ENCODE measurements at regions not wholly inside any gene's neighbourhood (a gene's known extent, or its start where the extent isn't known, plus 50 kb on each side); places are given as distances from the start of the nearest gene placed in this dataset.
"Not testable (repeated sequence)": the region's sequence is repeated elsewhere in the genome, so short reads cannot be mapped to it uniquely, and the experiment has no call there.

GRCh38 chr3:87828046-87828445, 230.8 kb downstream of the CGGBP1 start:
- Mint-ChIP-seq H3K27me3 (ENCODE audit: unreplicated experiment) (no peaks in the 10 kb centered on the region), H3K36me3 (ENCODE audit: insufficient read depth, unreplicated experiment) (no peaks in the 10 kb centered on the region), H3K4me1 (ENCODE audit: low read depth, unreplicated experiment) (peaks cover 7% of the 10 kb centered on the region), H3K9me3 (ENCODE audit: low read depth, unreplicated experiment) (no peaks in the 10 kb centered on the region), H3K4me3 (ENCODE audit: low read depth, unreplicated experiment) (no peak overlapping the region), H3K27ac (ENCODE audit: unreplicated experiment) (no peak overlapping the region)
- TF ChIP-seq CTCF (IDR thresholded peaks at IDR 0.05; ENCODE audit: unreplicated experiment) = no peak
- CTCF ChIA-PET = no interaction called here
- DNase-seq = no peak
- BruUV-seq (replicated peaks) = no TSS peak
- intact Hi-C loops (cut with micrococcal nuclease; ENCODE audit: unreplicated experiment) = no loop called here

GRCh38 chr3:87822563-87822962, 236.2 kb downstream of the CGGBP1 start:
- H3K4me1 Mint-ChIP-seq (ENCODE audit: low read depth, unreplicated experiment) = no peaks in the 10 kb centered on the region
- TF ChIP-seq CTCF (IDR thresholded peaks at IDR 0.05; ENCODE audit: unreplicated experiment) = no peak
- H3K27me3 Mint-ChIP-seq (ENCODE audit: unreplicated experiment) = no peaks in the 10 kb centered on the region
- BruUV-seq (replicated peaks) = no TSS peak
- no peak for DNase-seq
- intact Hi-C loops (cut with micrococcal nuclease; ENCODE audit: unreplicated experiment) = no loop called here
- CTCF ChIA-PET = no interaction called here
- no peaks in the 10 kb centered on the region for H3K36me3 Mint-ChIP-seq (ENCODE audit: insufficient read depth, unreplicated experiment)
- no peaks in the 10 kb centered on the region for H3K9me3 Mint-ChIP-seq (ENCODE audit: low read depth, unreplicated experiment)
- no peak overlapping the region for H3K27ac Mint-ChIP-seq (ENCODE audit: unreplicated experiment)
- H3K4me3 Mint-ChIP-seq (ENCODE audit: low read depth, unreplicated experiment) = no peak overlapping the region

GRCh38 chr3:87813503-87813902, 245.3 kb downstream of the CGGBP1 start:
- BruUV-seq (replicated peaks); H3K4me3 Mint-ChIP-seq (ENCODE audit: low read depth, unreplicated experiment); H3K9me3 Mint-ChIP-seq (ENCODE audit: low read depth, unreplicated experiment): not testable (repeated sequence)

GRCh38 chr3:87811953-87812352, 246.9 kb downstream of the CGGBP1 start:
- CTCF ChIA-PET = no interaction called here
- Mint-ChIP-seq H3K27ac (ENCODE audit: unreplicated experiment) (no peak overlapping the region), H3K4me1 (ENCODE audit: low read depth, unreplicated experiment) (peaks cover 8% of the 10 kb centered on the region), H3K27me3 (ENCODE audit: unreplicated experiment) (no peaks in the 10 kb centered on the region), H3K9me3 (ENCODE audit: low read depth, unreplicated experiment) (peaks cover 5% of the 10 kb centered on the region), H3K36me3 (ENCODE audit: insufficient read depth, unreplicated experiment) (no peaks in the 10 kb centered on the region), H3K4me3 (ENCODE audit: low read depth, unreplicated experiment) (no peak overlapping the region)
- no peak for TF ChIP-seq CTCF (IDR thresholded peaks at IDR 0.05; ENCODE audit: unreplicated experiment)
- no TSS peak for BruUV-seq (replicated peaks)
- DNase-seq = no peak
- intact Hi-C loops (cut with micrococcal nuclease; ENCODE audit: unreplicated experiment) = no loop called here

More at GRCh38 chr3:87813503-87813902, 245.3 kb downstream of the CGGBP1 start:
- H3K4me1 Mint-ChIP-seq (ENCODE audit: low read depth, unreplicated experiment); intact Hi-C loops (cut with micrococcal nuclease; ENCODE audit: unreplicated experiment); H3K27ac Mint-ChIP-seq (ENCODE audit: unreplicated experiment); H3K36me3 Mint-ChIP-seq (ENCODE audit: insufficient read depth, unreplicated experiment); H3K27me3 Mint-ChIP-seq (ENCODE audit: unreplicated experiment); DNase-seq; CTCF ChIA-PET: not testable (repeated sequence)

GRCh38 chr3:87810452-87811016, 248.3 kb downstream of the CGGBP1 start:
- TF ChIP-seq CTCF (IDR thresholded peaks at IDR 0.05; ENCODE audit: unreplicated experiment) = no peak
- Mint-ChIP-seq H3K4me1 (ENCODE audit: low read depth, unreplicated experiment) (peaks cover 15% of the 10 kb centered on the region), H3K9me3 (ENCODE audit: low read depth, unreplicated experiment) (peaks cover 5% of the 10 kb centered on the region), H3K27ac (ENCODE audit: unreplicated experiment) (no peak overlapping the region), H3K36me3 (ENCODE audit: insufficient read depth, unreplicated experiment) (no peaks in the 10 kb centered on the region), H3K27me3 (ENCODE audit: unreplicated experiment) (no peaks in the 10 kb centered on the region), H3K4me3 (ENCODE audit: low read depth, unreplicated experiment) (no peak overlapping the region)
- no peak for DNase-seq
- CTCF ChIA-PET = no interaction called here
- BruUV-seq (replicated peaks) = no TSS peak
- intact Hi-C loops (cut with micrococcal nuclease; ENCODE audit: unreplicated experiment) = no loop called here

Measured in Calu3 (cell line).